ENCODE measurements at regions not wholly inside any gene's neighbourhood (a gene's known extent, or its start where the extent isn't known, plus 50 kb on each side); places are given as distances from the start of the nearest gene placed in this dataset.

DNA sequence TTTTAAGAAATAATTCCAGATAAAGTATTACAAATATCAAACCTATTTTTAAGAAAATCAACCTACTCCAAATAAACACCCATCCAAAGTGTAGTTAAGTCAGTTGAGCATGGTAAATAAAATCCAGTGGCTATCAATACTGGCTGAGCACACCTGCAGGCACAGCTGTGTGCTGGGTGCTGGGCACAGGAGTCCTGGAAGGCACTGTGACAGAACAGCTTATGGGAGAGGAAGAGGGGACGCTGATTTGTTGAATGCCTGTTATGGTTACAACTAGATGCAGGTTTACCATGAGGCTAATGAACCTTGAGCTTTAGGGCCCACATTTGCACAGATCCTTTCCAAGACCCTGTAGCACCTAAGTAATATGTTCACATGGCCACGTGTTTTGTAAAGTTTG lies 202.7 kb downstream of the MTX2 start:
- TF ChIP-seq, protein P1, sequence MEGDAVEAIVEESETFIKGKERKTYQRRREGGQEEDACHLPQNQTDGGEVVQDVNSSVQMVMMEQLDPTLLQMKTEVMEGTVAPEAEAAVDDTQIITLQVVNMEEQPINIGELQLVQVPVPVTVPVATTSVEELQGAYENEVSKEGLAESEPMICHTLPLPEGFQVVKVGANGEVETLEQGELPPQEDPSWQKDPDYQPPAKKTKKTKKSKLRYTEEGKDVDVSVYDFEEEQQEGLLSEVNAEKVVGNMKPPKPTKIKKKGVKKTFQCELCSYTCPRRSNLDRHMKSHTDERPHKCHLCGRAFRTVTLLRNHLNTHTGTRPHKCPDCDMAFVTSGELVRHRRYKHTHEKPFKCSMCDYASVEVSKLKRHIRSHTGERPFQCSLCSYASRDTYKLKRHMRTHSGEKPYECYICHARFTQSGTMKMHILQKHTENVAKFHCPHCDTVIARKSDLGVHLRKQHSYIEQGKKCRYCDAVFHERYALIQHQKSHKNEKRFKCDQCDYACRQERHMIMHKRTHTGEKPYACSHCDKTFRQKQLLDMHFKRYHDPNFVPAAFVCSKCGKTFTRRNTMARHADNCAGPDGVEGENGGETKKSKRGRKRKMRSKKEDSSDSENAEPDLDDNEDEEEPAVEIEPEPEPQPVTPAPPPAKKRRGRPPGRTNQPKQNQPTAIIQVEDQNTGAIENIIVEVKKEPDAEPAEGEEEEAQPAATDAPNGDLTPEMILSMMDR (conservative IDR thresholded peaks at IDR 0.05) = no peak
- TF ChIP-seq EZH2 (IDR thresholded peaks at IDR 0.05; ENCODE audit: low read depth) = no peak

Measured in PC-9 (cell line).